Right renal cortex interstitium (tissue), 3 donors: ENCODE measurements at regions not wholly inside any gene's neighbourhood (a gene's known extent, or its start where the extent isn't known, plus 50 kb on each side); places are given as distances from the start of the nearest gene placed in this dataset.

Source experiments
- DNase-seq, 3 donors: peaks; one replicate each; pipeline ENCODE4 v3.0.0-alpha.2; 2013; ENCODE audit warnings: low read depth in 3 of 3, low spot score in 2 of 3

DNA sequence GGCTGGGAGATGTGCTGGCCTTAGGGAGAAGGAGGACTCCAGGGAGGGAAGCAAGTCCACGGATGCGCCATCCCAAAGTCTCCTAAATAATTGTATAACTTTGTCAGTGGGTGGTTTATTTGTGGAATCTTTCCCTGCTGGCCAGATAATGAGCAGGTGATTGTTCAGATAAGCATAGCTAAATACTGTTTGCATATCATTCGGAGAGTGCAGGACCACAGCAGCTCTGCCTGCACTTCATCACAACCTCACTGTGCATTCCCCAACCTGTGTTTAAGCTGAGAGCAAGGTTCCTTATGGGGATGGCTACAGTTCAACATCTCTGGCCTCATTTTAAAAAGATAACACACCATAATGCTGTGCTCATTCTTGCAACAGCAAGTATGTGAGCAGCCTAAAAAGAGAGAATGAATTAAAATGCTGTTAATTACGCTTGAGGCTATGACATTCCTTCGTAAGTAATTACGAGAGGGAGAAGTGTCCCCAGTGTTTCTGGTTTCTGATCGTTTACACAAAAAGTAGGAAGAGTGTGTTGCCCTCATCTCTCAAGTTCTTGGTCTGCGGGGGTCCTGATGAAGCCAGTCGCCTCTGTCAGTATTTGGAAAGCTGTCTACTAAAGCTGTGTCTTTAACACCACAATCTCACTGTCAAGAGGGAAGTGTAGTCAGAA, 272.0 kb upstream of the RORA start:
- DNase-seq = no peak

GRCh38 chr15:61500523-61500922, 271.4 kb upstream of the RORA start:
- DNase-seq = no peak

DNA sequence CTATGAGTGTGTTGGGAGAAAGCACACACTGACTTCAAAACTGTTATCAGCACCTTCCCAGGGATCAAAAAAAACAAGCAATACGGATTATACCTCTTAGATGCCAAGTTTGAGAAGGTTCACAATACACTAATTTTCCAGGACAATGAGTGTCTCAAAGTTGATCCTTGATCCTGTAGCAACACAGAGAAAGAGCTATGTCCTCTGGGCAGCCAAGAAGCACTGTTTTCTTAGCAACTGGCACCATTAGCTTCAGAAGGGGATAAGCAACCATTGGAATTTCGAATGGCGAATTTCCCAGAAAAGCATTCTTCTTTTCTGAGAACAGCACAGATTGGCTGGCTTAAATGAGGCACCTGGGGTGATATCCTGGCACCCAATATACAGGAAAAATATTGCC, 270.3 kb upstream of the RORA start:
- no peak for DNase-seq

DNA sequence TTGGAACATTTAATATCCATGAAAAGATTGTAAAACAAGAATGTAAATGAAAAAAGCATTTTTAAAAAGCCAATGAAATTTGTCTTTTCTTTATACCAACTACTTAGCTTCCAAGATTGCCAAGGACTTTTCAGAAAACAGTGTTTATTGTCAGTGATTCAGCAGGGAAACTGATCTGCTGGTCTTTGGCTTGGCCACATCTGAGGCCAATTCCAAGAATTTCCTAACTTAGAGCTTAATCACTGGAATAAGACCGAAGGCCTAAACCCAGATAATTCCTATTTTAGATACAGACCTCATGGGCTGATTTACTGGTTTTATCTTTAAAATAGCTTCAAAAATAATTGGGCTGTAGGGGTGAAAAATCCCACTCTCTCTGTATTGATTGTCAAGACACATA, 260.5 kb upstream of the RORA start:
- no peak for DNase-seq

GRCh38 chr15:61483599-61483998, 254.5 kb upstream of the RORA start:
- DNase-seq = no peak

- DNase-seq = no peak
Observed at GRCh38 chr15:61481886-61482285, 252.8 kb upstream of the RORA start.

GRCh38 chr15:61480863-61481262, 251.8 kb upstream of the RORA start:
- no peak for DNase-seq

- no peak for DNase-seq
Observed at GRCh38 chr15:61480295-61480694, 251.2 kb upstream of the RORA start.

GRCh38 chr15:61479613-61480012, 250.5 kb upstream of the RORA start:
- DNase-seq = no peak

DNA sequence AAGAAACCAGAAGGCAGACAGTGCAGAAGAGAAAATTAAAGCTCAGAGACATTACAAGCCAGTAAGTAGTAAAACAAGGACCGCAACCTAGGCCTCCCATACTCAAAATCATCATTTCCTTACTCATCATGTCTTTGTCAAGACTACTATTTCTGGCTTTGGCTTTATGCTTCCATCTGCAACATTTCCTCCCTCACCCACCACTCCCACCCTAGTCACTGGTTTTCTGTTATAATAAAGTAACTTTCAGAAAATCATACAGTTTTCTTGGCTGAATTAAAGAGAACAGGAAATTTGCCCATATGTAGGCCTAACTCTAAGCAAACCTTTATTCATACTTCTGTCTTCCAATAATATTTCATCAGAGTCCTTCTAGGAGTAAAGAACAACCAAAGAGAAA, 247.6 kb upstream of the RORA start:
- no peak for DNase-seq

GRCh38 chr15:61474796-61475195, 245.7 kb upstream of the RORA start:
- no peak for DNase-seq

DNA sequence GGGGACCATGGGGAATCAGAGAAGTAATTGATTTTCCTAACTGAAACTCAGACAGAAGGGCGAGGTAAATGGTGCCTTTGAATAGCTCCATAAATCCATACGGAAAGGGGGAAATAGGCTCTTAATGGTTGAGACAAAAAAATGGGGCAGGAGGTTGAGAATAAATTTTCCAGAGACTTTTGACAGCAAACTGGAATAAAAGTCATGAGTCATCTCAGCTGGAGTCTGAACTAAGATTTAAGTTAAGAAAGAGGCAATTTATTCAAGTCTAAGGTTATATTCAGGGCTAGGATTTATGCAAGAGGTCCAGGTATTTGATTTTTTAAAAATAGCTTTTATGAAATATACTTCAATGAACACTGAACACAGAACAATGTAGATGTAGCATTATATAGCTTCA, 238.7 kb upstream of the RORA start:
- DNase-seq = no peak

GRCh38 chr15:61459785-61460707, 230.9 kb upstream of the RORA start:
- DNase-seq = no peak

DNA sequence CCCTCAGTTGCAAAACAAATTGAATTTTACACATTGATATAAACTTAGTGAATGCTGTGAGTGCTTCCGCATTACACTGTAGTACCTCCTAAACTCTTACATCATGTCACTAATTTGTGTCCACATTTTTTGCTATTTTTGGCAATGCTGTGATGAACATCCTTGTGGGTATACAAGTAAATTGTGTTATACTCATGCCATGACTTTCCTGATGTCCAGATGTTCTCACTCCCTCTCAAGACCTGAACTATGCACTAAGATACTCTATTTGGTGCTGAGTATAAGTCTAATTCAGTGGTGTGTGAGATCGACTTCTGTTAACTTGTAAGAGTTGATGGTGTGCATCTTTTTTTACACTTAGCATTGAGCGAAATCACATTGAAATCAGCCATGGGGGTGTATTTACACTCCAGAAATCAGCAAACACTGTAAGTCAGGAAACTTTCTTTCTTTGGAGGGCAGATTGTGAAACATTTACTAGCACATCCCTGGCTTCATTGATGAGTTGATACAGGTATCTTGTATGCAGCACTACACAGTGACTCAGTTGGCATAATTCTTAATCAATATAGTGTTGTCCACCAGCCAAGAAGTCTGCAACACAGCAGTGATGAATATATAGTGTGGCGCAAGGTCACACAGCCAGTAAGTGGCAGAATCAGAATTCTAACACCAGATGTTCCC, 228.1 kb upstream of the RORA start:
- DNase-seq = no peak

- DNase-seq = no peak
Observed at GRCh38 chr15:61449186-61449702, 220.1 kb upstream of the RORA start.

DNA sequence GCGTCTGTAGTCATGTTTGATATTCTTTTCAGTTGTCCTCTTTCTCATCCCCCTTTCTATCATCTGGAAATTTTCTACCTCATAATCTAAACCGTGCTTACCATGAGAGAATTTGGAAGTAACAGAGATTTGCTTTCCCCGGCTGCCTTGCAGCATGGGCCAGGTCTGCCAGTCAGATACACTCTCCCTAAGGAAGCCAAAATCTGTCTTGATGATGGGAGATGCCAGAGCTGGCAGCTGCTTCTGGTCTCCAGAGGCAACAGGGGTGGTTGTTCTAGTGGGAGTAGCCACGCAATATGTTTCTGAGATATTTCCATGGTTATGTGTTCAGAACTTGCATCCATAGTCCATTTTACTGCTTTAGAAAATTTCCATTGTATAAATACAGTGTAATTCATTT, 218.9 kb upstream of the RORA start:
- DNase-seq = no peak

DNA sequence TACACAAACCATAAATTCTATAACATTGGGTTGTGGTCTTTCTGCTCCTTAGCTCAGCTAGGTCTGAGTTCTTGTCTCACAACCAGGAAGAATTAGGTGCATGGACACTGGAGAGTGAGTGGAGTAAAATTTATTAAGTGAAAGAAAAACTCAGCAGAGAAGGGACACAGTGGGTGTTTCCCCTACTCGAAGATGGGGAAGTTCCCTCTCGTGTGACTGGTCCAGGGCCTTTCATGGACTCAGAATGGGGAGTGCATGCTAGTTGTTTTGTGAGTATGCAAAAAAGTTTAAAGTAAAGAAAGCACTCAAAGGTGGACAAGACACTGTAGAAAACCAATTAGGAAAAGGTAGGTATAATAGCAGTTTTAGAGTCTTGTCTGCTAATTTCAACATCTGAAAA, 215.5 kb upstream of the RORA start:
- DNase-seq = no peak

GRCh38 chr15:61442821-61443220, 213.7 kb upstream of the RORA start:
- DNase-seq = no peak

GRCh38 chr15:61441891-61442290, 212.8 kb upstream of the RORA start:
- no peak for DNase-seq

DNA sequence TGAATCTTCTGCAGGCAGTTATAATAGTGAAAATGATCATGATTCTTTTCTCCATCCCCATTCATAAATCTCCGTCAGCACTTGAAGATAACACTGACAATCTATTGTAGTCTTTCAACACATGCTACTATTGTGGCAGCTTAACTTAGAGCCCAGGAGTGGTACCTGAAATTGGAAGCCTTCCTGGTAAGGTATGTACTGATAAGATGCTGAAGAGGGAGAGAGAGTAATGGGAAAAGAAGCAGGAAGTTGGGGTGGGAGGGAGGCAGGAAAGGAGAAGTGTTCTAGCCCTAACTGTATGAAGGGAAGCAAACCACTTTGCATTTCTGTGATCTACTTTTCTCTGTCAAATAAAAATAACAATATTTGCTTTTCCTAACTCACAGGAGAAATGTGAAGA, 197.4 kb upstream of the RORA start:
- no peak for DNase-seq

- no peak for DNase-seq
Observed at GRCh38 chr15:61425934-61426333, 196.8 kb upstream of the RORA start.
